Thyroid gland (tissue), 4 donors: ENCODE measurements at regions not wholly inside any gene's neighbourhood (a gene's known extent, or its start where the extent isn't known, plus 50 kb on each side); places are given as distances from the start of the nearest gene placed in this dataset.
"Not testable (repeated sequence)": the region's sequence is repeated elsewhere in the genome, so short reads cannot be mapped to it uniquely, and the experiment has no call there.

Source experiments
- DNase-seq, 2 donors: peaks; one replicate each; pipeline ENCODE4 v3.0.0-alpha.2; 2019
- H3K27ac ChIP-seq, 3 donors: fragments of 200-600 bp; sonication (generic); 1 replicate in 2 of 3; 2 replicates in 1 of 3; pipeline ENCODE4 v1.5.1; 2016 to 2019; ENCODE audit warnings: mild to moderate bottlenecking in 1 of 3, moderate library complexity in 1 of 3
- H3K27me3 ChIP-seq: fragments of 200-600 bp; sonication (generic); one replicate; pipeline ENCODE4 v1.5.1; 2019
- H3K36me3 ChIP-seq, 2 donors: fragments of 200-600 bp; sonication (generic); one replicate each; pipeline ENCODE4 v1.5.1; 2016 to 2019
- H3K4me1 ChIP-seq, 2 donors: fragments of 200-600 bp; sonication (generic); one replicate each; pipeline ENCODE4 v1.5.1; 2017 to 2019
- H3K4me3 ChIP-seq, 3 donors: fragments of 200-600 bp; sonication (generic); replicated peaks in 1 of 3; 1 replicate in 2 of 3; 2 replicates in 1 of 3; pipeline ENCODE4 v1.5.1; 2016; ENCODE audit warnings: mild to moderate bottlenecking in 1 of 3
- H3K9me3 ChIP-seq: fragments of 200-600 bp; sonication (generic); one replicate; pipeline ENCODE4 v1.5.1; 2017
- POLR2A ChIP-seq, 2 donors: fragments of 450-650 bp; IDR thresholded peaks; one replicate each; pipeline ENCODE4 v1.6.1; 2017; ENCODE audit warnings: antibody characterized with exemption in 2 of 2, mild to moderate bottlenecking in 2 of 2, moderate library complexity in 1 of 2
- WGBS, 2 donors: methylation state at CpG; one replicate each; pipeline ENCODE4 v1.1.5; 2017; 5-methylcytosine and 5-hydroxymethylcytosine counted together
- intact Hi-C: fragments of 100-400 bp; cut with DNase I; formaldehyde crosslinking; loops from one replicate; pipeline ENCODE4 v1.15.1; 2023
- TF ChIP-seq, protein P1 (sequence below), 6 experiments: fragments of 200-600 bp in 3 of 6; fragments of 450-650 bp in 3 of 6; sonication (generic) in 3 of 6; IDR thresholded peaks; one replicate each; pipeline ENCODE4 v1.5.1; 2016 to 2019; ENCODE audit warnings: antibody characterized with exemption in 6 of 6, mild to moderate bottlenecking in 2 of 6, inconsistent platforms in 1 of 6, moderate library complexity in 1 of 6

DNA sequence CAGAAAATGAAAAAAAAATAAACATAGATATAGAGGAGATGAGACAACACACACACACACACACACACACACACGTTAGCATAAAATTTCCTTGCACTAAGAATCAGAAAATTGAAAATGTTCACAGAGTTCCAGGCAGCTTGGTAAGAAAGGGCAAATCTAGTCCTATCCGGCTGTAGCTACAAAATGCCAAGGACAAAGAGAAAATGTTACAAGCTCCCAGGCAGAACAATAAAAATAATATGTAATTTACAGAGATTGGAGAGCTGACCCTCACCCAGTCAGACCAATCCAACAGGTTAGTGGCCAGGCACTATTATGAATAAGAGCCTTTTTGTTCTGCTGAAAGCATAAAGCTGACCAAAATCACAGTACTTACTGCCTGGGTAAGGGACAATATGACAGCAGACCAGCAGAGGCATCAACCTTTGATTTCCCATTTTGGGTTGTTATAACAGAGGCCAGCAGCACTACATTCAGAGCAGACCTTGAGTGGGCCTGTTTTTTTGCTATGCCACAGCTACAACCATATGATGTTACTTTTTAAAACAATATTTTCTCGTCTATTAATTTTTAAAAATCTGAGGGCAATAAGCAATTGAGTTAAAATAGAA is 892.6 kb downstream of the TAF11L14 start:
- DNase-seq = no peak
- Histone ChIP-seq H3K36me3 (no peaks in the 10 kb centered on the region), H3K4me3 (no peak overlapping the region), H3K27me3 (no peaks in the 10 kb centered on the region), H3K27ac (no peak overlapping the region), H3K4me1 (peaks cover 0 to 4% of the 10 kb centered on the region in 2 donors), H3K9me3 (no peaks in the 10 kb centered on the region)
- WGBS, 2 donors = 76 to 83% methylated on average over 3 of the region's 3 CpGs
- intact Hi-C loops = no loop called here
- TF ChIP-seq POLR2A (IDR thresholded peaks at IDR 0.05) = no peak
- TF ChIP-seq, protein P1, sequence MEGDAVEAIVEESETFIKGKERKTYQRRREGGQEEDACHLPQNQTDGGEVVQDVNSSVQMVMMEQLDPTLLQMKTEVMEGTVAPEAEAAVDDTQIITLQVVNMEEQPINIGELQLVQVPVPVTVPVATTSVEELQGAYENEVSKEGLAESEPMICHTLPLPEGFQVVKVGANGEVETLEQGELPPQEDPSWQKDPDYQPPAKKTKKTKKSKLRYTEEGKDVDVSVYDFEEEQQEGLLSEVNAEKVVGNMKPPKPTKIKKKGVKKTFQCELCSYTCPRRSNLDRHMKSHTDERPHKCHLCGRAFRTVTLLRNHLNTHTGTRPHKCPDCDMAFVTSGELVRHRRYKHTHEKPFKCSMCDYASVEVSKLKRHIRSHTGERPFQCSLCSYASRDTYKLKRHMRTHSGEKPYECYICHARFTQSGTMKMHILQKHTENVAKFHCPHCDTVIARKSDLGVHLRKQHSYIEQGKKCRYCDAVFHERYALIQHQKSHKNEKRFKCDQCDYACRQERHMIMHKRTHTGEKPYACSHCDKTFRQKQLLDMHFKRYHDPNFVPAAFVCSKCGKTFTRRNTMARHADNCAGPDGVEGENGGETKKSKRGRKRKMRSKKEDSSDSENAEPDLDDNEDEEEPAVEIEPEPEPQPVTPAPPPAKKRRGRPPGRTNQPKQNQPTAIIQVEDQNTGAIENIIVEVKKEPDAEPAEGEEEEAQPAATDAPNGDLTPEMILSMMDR (IDR thresholded peaks at IDR 0.05) = no peak

DNA sequence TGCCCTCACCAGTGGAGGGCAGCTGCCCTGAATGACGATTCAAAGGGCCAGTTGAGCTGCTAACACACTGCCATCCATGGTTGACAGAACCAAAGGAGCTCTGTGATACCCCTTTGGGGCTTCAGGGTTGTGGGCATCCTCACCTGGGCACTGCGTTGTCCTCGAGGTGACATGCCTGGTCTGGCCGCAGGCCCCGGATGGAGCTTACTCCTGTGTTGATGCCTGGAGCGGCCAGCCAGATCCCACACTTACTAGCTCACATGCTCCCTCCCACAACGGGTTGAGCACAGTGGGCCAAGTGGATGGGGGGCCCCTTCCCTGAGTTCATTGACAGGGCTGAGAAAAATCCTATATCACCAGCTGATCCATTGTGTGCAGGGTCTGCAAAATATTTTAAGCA is 898.9 kb downstream of the TAF11L14 start:
- Histone ChIP-seq H3K27me3 (no peaks in the 10 kb centered on the region), H3K36me3 (no peaks in the 10 kb centered on the region), H3K9me3 (no peaks in the 10 kb centered on the region), H3K4me3 (no peak overlapping the region), H3K4me1 (no peaks in the 10 kb centered on the region), H3K27ac (no peak overlapping the region)
- TF ChIP-seq, protein P1 (IDR thresholded peaks at IDR 0.05) = no peak
- no peak for TF ChIP-seq POLR2A (IDR thresholded peaks at IDR 0.05)
- WGBS, 2 donors = 82 to 87% methylated on average over 6 to 7 of the region's 7 CpGs
- intact Hi-C loops = no loop called here
- DNase-seq = no peak

DNA sequence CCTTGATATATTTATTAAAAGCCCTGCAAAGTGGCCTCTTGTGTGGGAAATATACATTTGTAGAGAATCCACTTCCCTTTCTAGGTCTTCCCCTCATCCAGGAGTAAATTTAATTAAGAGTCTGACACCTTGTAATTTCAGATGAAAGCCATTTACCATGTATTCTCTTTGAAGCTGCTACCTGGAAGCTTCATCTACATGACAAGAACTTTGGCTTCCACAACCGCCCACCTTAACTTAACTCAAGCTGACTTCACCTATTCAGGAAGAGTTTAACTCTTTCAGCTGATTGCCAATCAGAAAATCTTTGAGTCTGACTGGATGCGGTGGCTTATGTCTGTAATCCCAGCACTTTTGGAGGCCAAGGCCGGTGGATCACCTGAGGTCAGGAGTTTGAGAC is 899.9 kb downstream of the TAF11L14 start:
- no peaks in the 10 kb centered on the region for H3K4me1 ChIP-seq
- H3K4me3 ChIP-seq = no peak overlapping the region
- DNase-seq = no peak
- H3K36me3 ChIP-seq = no peaks in the 10 kb centered on the region
- no peak overlapping the region for H3K27ac ChIP-seq
- no peaks in the 10 kb centered on the region for H3K9me3 ChIP-seq
- 88 to 93% methylated on average over 3 of the region's 3 CpGs for WGBS, 2 donors
- H3K27me3 ChIP-seq = no peaks in the 10 kb centered on the region
- TF ChIP-seq, protein P1 (IDR thresholded peaks at IDR 0.05) = no peak
- no peak for TF ChIP-seq POLR2A (IDR thresholded peaks at IDR 0.05)
- intact Hi-C loops = no loop called here

DNA sequence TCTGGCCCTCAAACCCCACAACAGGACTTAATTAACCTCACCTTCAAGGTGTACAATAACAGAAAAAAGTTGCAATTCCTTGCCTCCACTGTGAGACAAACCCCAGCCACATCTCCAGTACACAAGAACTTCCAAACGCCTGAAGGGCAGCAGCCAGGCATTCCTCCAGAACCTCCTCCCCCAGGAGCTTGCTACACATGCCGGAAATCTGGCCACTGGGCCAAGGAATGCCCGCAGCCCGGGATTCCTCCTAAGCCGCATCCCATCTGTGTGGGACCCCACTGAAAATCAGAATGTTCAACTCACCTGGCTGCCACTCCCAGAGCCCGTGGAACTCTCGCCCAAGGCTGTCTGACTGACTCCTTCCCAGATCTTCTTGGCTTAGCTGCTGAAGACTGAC is 901.5 kb downstream of the TAF11L14 start:
- H3K27ac ChIP-seq, H3K4me1 ChIP-seq, H3K36me3 ChIP-seq, H3K4me3 ChIP-seq, H3K27me3 ChIP-seq, H3K9me3 ChIP-seq, DNase-seq, intact Hi-C loops: not testable (repeated sequence)
- 94 to 98% methylated on average over 7 of the region's 7 CpGs for WGBS, 2 donors

DNA sequence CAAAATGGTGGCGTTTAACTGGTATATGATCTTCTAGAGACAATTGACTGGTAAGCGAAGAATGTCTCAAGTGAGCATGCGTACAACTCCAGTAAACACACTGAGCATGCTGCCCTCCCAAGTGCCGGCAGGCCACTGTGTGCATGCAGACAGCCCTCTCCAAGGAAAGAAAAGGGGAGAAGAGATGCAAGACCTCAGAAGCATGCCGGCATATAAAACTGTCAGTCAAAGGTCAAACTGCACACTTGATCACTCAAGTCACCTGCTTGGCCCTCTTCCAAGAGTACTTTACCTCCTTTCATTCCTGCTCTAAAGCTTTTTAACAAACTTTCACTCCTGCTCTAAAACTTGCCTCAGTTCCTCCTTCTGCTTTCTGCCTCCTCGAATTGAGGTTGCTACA is 910.2 kb downstream of the TAF11L14 start:
- no peaks in the 10 kb centered on the region for H3K4me1 ChIP-seq
- 52 to 59% methylated on average over 6 of the region's 6 CpGs for WGBS, 2 donors
- H3K27me3 ChIP-seq = no peaks in the 10 kb centered on the region
- no peak overlapping the region for H3K27ac ChIP-seq
- intact Hi-C loops = no loop called here
- H3K9me3 ChIP-seq = no peaks in the 10 kb centered on the region
- TF ChIP-seq, protein P1 (IDR thresholded peaks at IDR 0.05) = no peak
- no peak for TF ChIP-seq POLR2A (IDR thresholded peaks at IDR 0.05)
- no peak overlapping the region for H3K4me3 ChIP-seq
- H3K36me3 ChIP-seq = no peaks in the 10 kb centered on the region
- no peak for DNase-seq

DNA sequence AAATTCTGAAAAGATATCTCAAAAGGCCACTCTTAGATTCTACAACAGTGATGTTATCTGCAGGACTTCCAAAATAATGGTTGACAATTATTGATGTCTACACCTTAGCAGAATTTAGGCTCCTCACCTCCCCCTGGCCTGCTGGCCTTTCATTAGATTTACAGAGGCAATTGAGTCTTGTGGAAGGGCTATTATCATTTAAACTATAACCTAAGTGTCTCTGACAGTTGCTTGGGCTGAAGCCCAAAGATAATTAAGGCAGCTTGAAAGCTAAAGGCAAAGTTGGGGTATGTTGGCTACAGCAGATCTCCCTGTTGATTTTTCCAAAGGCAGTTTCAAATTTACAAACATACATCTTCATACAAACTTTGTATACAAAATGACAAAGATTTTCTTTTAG is 912.3 kb downstream of the TAF11L14 start:
- Histone ChIP-seq H3K27me3 (no peaks in the 10 kb centered on the region), H3K4me1 (no peaks in the 10 kb centered on the region), H3K4me3 (no peak overlapping the region), H3K27ac (no peak overlapping the region), H3K36me3 (no peaks in the 10 kb centered on the region), H3K9me3 (no peaks in the 10 kb centered on the region)
- no peak for DNase-seq
- no peak for TF ChIP-seq POLR2A (IDR thresholded peaks at IDR 0.05)
- TF ChIP-seq, protein P1 (IDR thresholded peaks at IDR 0.05) = no peak
- intact Hi-C loops = no loop called here
